K562 (cell line): ENCODE measurements at regions not wholly inside any gene's neighbourhood (a gene's known extent, or its start where the extent isn't known, plus 50 kb on each side); places are given as distances from the start of the nearest gene placed in this dataset.

Experiments
- ATAC-seq: fragments of 200-7000 bp; cut with Tn5 transposase; 3 replicates; pipeline ENCODE4 v1.9.1; 2020; ENCODE audit warnings: moderate library complexity
- BruUV-seq: library from RNA; stranded (reverse); fragments of 400-500 nt; replicated peaks from 2 replicates; lab custom pipeline; 2021; lab: Mats Ljungman, UMichigan
- CTCF ChIA-PET: fragments of 300-600 bp; formaldehyde crosslinking; extraction: SDS; loops from one replicate; lab custom pipeline; 2021; ENCODE audit warnings: low intra/inter-chr PET ratio; lab: Yijun Ruan, JAX
- POLR2A ChIA-PET: fragments of 300-600, 350-650 bp; sonication (Branson Sonifier 250); formaldehyde crosslinking; extraction: SDS; loops from one replicate; lab custom pipeline; 2021; ENCODE audit warnings: antibody characterized with exemption, inconsistent platforms; lab: Yijun Ruan, JAX
- DNase-seq, 4 experiments: peaks; one replicate each; pipeline versions ENCODE4 v3.0.0 to v3.0.0-alpha.2; 2011 to 2018; ENCODE audit warnings: low spot score in 3 of 4, mixed read lengths in 3 of 4; ENCODE audit errors: extremely low read depth in 1 of 4
- FAIRE-seq: peaks from 2 replicates; lab custom pipeline; 2011; peaks lifted over from hg19 to GRCh38; lab: Jason Lieb, UNC
- H2AFZ ChIP-seq: 2 replicates; pipeline ENCODE4 v1.6.0; 2011; ENCODE audit warnings: low read depth, low read length, control low read depth, inconsistent platforms
- H3K27ac ChIP-seq: fragments of 200-600 bp; 3 replicates; pipeline ENCODE4 v1.8.0; 2011; ENCODE audit warnings: low read depth, mild to moderate bottlenecking, control low read depth, inconsistent platforms, low read length, moderate library complexity, mixed read lengths; ENCODE audit errors: extremely low read depth
- H3K27me3 ChIP-seq, 2 experiments: fragments of 300-600 bp in 1 of 2; 2 replicates in 1 of 2; 3 replicates in 1 of 2; pipeline versions ENCODE4 v1.6.0 to v1.8.0; 2011; ENCODE audit warnings: inconsistent platforms in 2 of 2, low read length in 2 of 2, mild to moderate bottlenecking in 1 of 2, mixed read lengths in 1 of 2, moderate library complexity in 1 of 2; ENCODE audit not compliant: control insufficient read depth in 2 of 2, insufficient read depth in 2 of 2
- H3K36me3 ChIP-seq: fragments of 300-600 bp; 3 replicates; pipeline ENCODE4 v1.8.0; 2011; ENCODE audit warnings: mild to moderate bottlenecking, low read length, inconsistent platforms; ENCODE audit not compliant: control insufficient read depth, insufficient read depth
- H3K4me1 ChIP-seq, 2 experiments: fragments of 200-600 bp in 1 of 2; replicated peaks in 1 of 2; 2 replicates in 1 of 2; 3 replicates in 1 of 2; pipeline versions ENCODE4 v1.5.1 to v1.8.0; 2011; ENCODE audit warnings: inconsistent platforms in 2 of 2, low read length in 2 of 2, mild to moderate bottlenecking in 1 of 2, mixed read lengths in 1 of 2, moderate library complexity in 1 of 2; ENCODE audit not compliant: control insufficient read depth in 2 of 2, insufficient read depth in 2 of 2
- H3K4me2 ChIP-seq: 2 replicates; pipeline ENCODE4 v1.6.1; 2011; ENCODE audit warnings: low read length, control low read depth, inconsistent platforms, mixed read lengths; ENCODE audit not compliant: insufficient read depth
- H3K4me3 ChIP-seq: fragments of 200-600 bp; sonication (generic), shearing (Covaris generic); 2 replicates; pipeline ENCODE4 v1.5.1; 2016; ENCODE audit warnings: control low read depth, inconsistent platforms
- H3K79me2 ChIP-seq: fragments of 200-600 bp; 3 replicates; pipeline ENCODE4 v1.8.0; 2011; ENCODE audit warnings: low read length, inconsistent platforms; ENCODE audit not compliant: control insufficient read depth, insufficient read depth
- H3K9ac ChIP-seq, 2 experiments: 2 replicates each; pipeline versions ENCODE4 v1.6.0 to v1.6.1; 2011; ENCODE audit warnings: low read depth in 2 of 2, low read length in 2 of 2, control low read depth in 1 of 2, inconsistent platforms in 1 of 2, mild to moderate bottlenecking in 1 of 2, mixed read lengths in 1 of 2; ENCODE audit not compliant: insufficient read depth in 1 of 2
- H3K9me1 ChIP-seq: one replicate; pipeline ENCODE4 v1.6.0; 2011; ENCODE audit warnings: inconsistent platforms, mild to moderate bottlenecking, low read length, moderate library complexity; ENCODE audit not compliant: control insufficient read depth, insufficient read depth
- H3K9me3 ChIP-seq: replicated peaks from 2 replicates; pipeline ENCODE4 v1.5.1; 2011; ENCODE audit warnings: low read depth, low read length, inconsistent platforms; ENCODE audit not compliant: control insufficient read depth, insufficient read depth
- H4K20me1 ChIP-seq: replicated peaks from 2 replicates; pipeline ENCODE4 v1.6.1; 2011; ENCODE audit warnings: low read length, inconsistent platforms, mixed read lengths; ENCODE audit not compliant: control insufficient read depth, insufficient read depth
- DDX20 ChIP-seq: fragments of 450-650 bp; IDR thresholded peaks from 2 replicates; pipeline ENCODE4 v1.6.1; 2016; ENCODE audit warnings: missing genetic modification characterization, low read depth, mild to moderate bottlenecking, missing compliant biosample characterization, moderate library complexity
- E2F5 ChIP-seq: sonication (generic); formaldehyde crosslinking; IDR thresholded peaks from 2 replicates; pipeline ENCODE4 v1.8.0; 2022; ENCODE audit warnings: mild to moderate bottlenecking, missing genetic modification reagents
- SRSF7 ChIP-seq: fragments of 200-400 bp; formaldehyde crosslinking; optimal IDR thresholded peaks from 2 replicates; pipeline ENCODE3; 2017; ENCODE audit warnings: mild to moderate bottlenecking, low read depth, low read length
- ZNF695 ChIP-seq: fragments of 450-650 bp; formaldehyde crosslinking; IDR thresholded peaks from 2 replicates; pipeline ENCODE4 v1.4.0; 2020; ENCODE audit warnings: mild to moderate bottlenecking, moderate library complexity
- WGBS: fragments of 100-300 bp; shearing (Covaris generic); methylation state at CpG from one replicate; pipeline ENCODE4 v1.1.6; 2016; ENCODE audit warnings: low coverage, mixed read lengths; ENCODE audit not compliant: insufficient coverage; ENCODE audit errors: missing lambda C conversion rate; 5-methylcytosine and 5-hydroxymethylcytosine counted together
- in situ Hi-C: fragments of 300-500 bp; cut with MboI; formaldehyde crosslinking; loops from 4 replicates; pipeline ENCODE4 v1.15.0; 2018; ENCODE audit warnings: inconsistent platforms, mixed read lengths
- intact Hi-C: fragments of 100-400 bp; cut with micrococcal nuclease; formaldehyde crosslinking; loops from 2 replicates; pipeline ENCODE4 v1.14.2; 2022

DNA sequence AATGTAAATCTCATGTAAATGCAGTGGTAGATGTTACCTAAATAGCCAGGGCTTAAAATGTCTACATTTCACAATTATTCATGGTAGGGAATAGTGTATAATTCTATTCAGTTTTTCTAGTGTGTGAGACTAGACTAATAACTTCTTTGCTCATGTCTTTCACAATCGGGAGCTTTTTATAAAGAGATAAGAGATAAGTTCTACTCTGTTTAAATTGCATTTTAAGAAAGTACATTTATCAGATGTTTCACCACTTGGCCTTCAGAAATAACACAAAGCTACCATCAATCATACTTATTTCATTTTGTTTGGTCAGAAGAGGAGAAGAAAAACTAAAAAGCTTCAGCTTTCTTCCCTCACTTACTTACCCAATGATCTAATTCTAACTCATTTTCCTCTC, 725.5 kb upstream of the FLRT2 start:
- ATAC-seq, result no peak
- BruUV-seq, result no TSS peak
- Histone ChIP-seq H3K27me3 (no peaks in the 10 kb centered on the region), H3K9ac (no peak overlapping the region), H3K27ac (no peak overlapping the region), H3K4me1 (no peaks in the 10 kb centered on the region), H3K9me3 (no peaks in the 10 kb centered on the region), H3K9me1 (no peaks in the 10 kb centered on the region), H3K4me3 (no peak overlapping the region), H3K36me3 (no peaks in the 10 kb centered on the region), H3K4me2 (no peak overlapping the region), H2AFZ (no peak overlapping the region), H4K20me1 (no peaks in the 10 kb centered on the region), H3K79me2 (no peaks in the 10 kb centered on the region)
- no peak for DNase-seq
- TF ChIP-seq SRSF7, result no peak
- TF ChIP-seq DDX20, result no peak
- ChIA-PET CTCF (no interaction called here), POLR2A (no interaction called here)
- intact Hi-C loops (no loop called here), in situ Hi-C loops (no loop called here)
- WGBS, result 0% methylated on average over 1 of the region's 1 CpG
- no peak for FAIRE-seq

- no peak overlapping the region for H2AFZ ChIP-seq
- no peaks in the 10 kb centered on the region for H3K27me3 ChIP-seq
- 0% methylated on average over 1 of the region's 1 CpG for WGBS
- in situ Hi-C loops (no loop called here), intact Hi-C loops (no loop called here)
- H3K4me2 ChIP-seq, result no peak overlapping the region
- H4K20me1 ChIP-seq, result no peaks in the 10 kb centered on the region
- no TSS peak for BruUV-seq
- no peak for DNase-seq
- POLR2A ChIA-PET, result no interaction called here
- H3K79me2 ChIP-seq, result no peaks in the 10 kb centered on the region
- FAIRE-seq, result no peak
- no peaks in the 10 kb centered on the region for H3K4me1 ChIP-seq
- no peaks in the 10 kb centered on the region for H3K36me3 ChIP-seq
- CTCF ChIA-PET, result no interaction called here
- ATAC-seq, result no peak
- no peak overlapping the region for H3K27ac ChIP-seq
- no peak for TF ChIP-seq E2F5 (CRISPR knock-in tag)
- no peak for TF ChIP-seq ZNF695 (CRISPR knock-in tag)
- no peaks in the 10 kb centered on the region for H3K9me1 ChIP-seq
- no peak overlapping the region for H3K9ac ChIP-seq
- H3K4me3 ChIP-seq, result no peak overlapping the region
- no peaks in the 10 kb centered on the region for H3K9me3 ChIP-seq
Observed at GRCh38 chr14:84804895-84805294, 725.0 kb upstream of the FLRT2 start.
